WTC11 (cell line): ENCODE measurements at regions not wholly inside any gene's neighbourhood (a gene's known extent, or its start where the extent isn't known, plus 50 kb on each side); places are given as distances from the start of the nearest gene placed in this dataset.

Experiments used
- ATAC-seq: fragments of 200-7000 bp; cut with Tn5 transposase; 2 replicates; pipeline ENCODE4 v1.10.0; 2021; ENCODE audit warnings: mild to moderate bottlenecking, moderate library complexity
- CTCF ChIA-PET: fragments of 300-600 bp; sonication (Branson Sonifier 250); formaldehyde crosslinking; loops from one replicate; lab custom pipeline; 2021; ENCODE audit warnings: antibody characterized with exemption; lab: Charles Lee
- POLR2A ChIA-PET: fragments of 350-600 bp; sonication (Branson Sonifier 250); formaldehyde crosslinking; loops from one replicate; lab custom pipeline; 2021; ENCODE audit warnings: antibody characterized with exemption; lab: Charles Lee
- DNase-seq: peaks from one replicate; pipeline ENCODE4 v3.0.0; 2021; ENCODE audit warnings: low spot score
- H3K27ac Mint-ChIP-seq: 2 replicates; pipeline ENCODE4 v1.8.0; 2021; ENCODE audit warnings: mixed read lengths
- H3K27me3 Mint-ChIP-seq: 2 replicates; pipeline ENCODE4 v1.8.0; 2021; ENCODE audit warnings: low read depth, mild to moderate bottlenecking, moderate library complexity, mixed read lengths
- H3K36me3 Mint-ChIP-seq: 2 replicates; pipeline ENCODE4 v1.8.0; 2021; ENCODE audit warnings: mixed read lengths
- H3K4me1 Mint-ChIP-seq: 2 replicates; pipeline ENCODE4 v1.8.0; 2022; ENCODE audit warnings: mixed read lengths
- H3K4me3 Mint-ChIP-seq: 2 replicates; pipeline ENCODE4 v1.8.0; 2021; ENCODE audit warnings: mild to moderate bottlenecking, moderate library complexity, mixed read lengths
- H3K9me3 Mint-ChIP-seq: 2 replicates; pipeline ENCODE4 v1.8.0; 2021; ENCODE audit warnings: mixed read lengths
- CREB1 ChIP-seq: sonication (generic); formaldehyde crosslinking; IDR thresholded peaks from 2 replicates; pipeline ENCODE4 v1.8.0; 2023; ENCODE audit warnings: mild to moderate bottlenecking, missing genetic modification reagents
- CTCF ChIP-seq: fragments of 200-600 bp; IDR thresholded peaks from 2 replicates; pipeline ENCODE4 v1.8.0; 2022; ENCODE audit warnings: antibody characterized with exemption
- ELF4 ChIP-seq: sonication (generic); formaldehyde crosslinking; IDR thresholded peaks from 2 replicates; pipeline ENCODE4 v1.8.1; 2022; ENCODE audit warnings: low read depth, mild to moderate bottlenecking, moderate library complexity, missing genetic modification reagents
- EMX1 ChIP-seq: fragments of 250-450 bp; sonication (Bioruptor Pico); IDR thresholded peaks from 2 replicates; pipeline ENCODE4 v1.8.0; 2021; ENCODE audit warnings: mild to moderate bottlenecking
- GRHL2 ChIP-seq: fragments of 250-450 bp; sonication (Bioruptor Pico); IDR thresholded peaks from 2 replicates; pipeline ENCODE4 v1.8.0; 2022; ENCODE audit warnings: mild to moderate bottlenecking, moderate library complexity; ENCODE audit not compliant: insufficient replicate concordance, severe bottlenecking
- IRF2 ChIP-seq: sonication (generic); formaldehyde crosslinking; IDR thresholded peaks from 2 replicates; pipeline ENCODE4 v1.8.0; 2022; ENCODE audit warnings: low read depth, missing genetic modification reagents, borderline replicate concordance
- MYBL2 ChIP-seq: sonication (generic); formaldehyde crosslinking; IDR thresholded peaks from 2 replicates; pipeline ENCODE4 v1.8.1; 2023; ENCODE audit warnings: mild to moderate bottlenecking, moderate library complexity, missing genetic modification reagents
- NR3C1 ChIP-seq: sonication (generic); formaldehyde crosslinking; conservative IDR thresholded peaks from 2 replicates; pipeline ENCODE4 v1.8.1; 2023; ENCODE audit warnings: low read depth, mild to moderate bottlenecking, missing genetic modification reagents
- OVOL2 ChIP-seq: fragments of 250-450 bp; sonication (Bioruptor Pico); IDR thresholded peaks from 2 replicates; pipeline ENCODE4 v1.9.0; 2021; ENCODE audit warnings: mild to moderate bottlenecking, borderline replicate concordance
- SMAD3 ChIP-seq: sonication (generic); formaldehyde crosslinking; IDR thresholded peaks from 2 replicates; pipeline ENCODE4 v1.8.0; 2022; ENCODE audit warnings: missing genetic modification reagents, mild to moderate bottlenecking, borderline replicate concordance
- TCF7 ChIP-seq: sonication (generic); formaldehyde crosslinking; IDR thresholded peaks from 2 replicates; pipeline ENCODE4 v1.8.0; 2022; ENCODE audit warnings: mild to moderate bottlenecking, low read depth, missing genetic modification reagents, moderate library complexity
- TP53 ChIP-seq: sonication (generic); formaldehyde crosslinking; IDR thresholded peaks from 2 replicates; pipeline ENCODE4 v1.8.1; 2023; ENCODE audit warnings: mild to moderate bottlenecking, missing genetic modification reagents
- ZBTB21 ChIP-seq: sonication (generic); formaldehyde crosslinking; IDR thresholded peaks from 2 replicates; pipeline ENCODE4 v1.8.1; 2023; ENCODE audit warnings: mild to moderate bottlenecking, missing genetic modification reagents, borderline replicate concordance
- ZNF281 ChIP-seq: sonication (generic); formaldehyde crosslinking; IDR thresholded peaks from 2 replicates; pipeline ENCODE4 v1.8.0; 2023; ENCODE audit warnings: mild to moderate bottlenecking, missing genetic modification reagents
- ZNF416 ChIP-seq: fragments of 250-450 bp; sonication (Bioruptor Pico); IDR thresholded peaks from 2 replicates; pipeline ENCODE4 v1.9.0; 2021; ENCODE audit warnings: mild to moderate bottlenecking, inconsistent platforms
- TF ChIP-seq, protein P1 (sequence below): sonication (generic); formaldehyde crosslinking; IDR thresholded peaks from 2 replicates; pipeline ENCODE4 v1.8.1; 2022; ENCODE audit warnings: mild to moderate bottlenecking, moderate library complexity, missing genetic modification reagents
- TF ChIP-seq, protein P2 (sequence below): sonication (generic); formaldehyde crosslinking; IDR thresholded peaks from 2 replicates; pipeline ENCODE4 v1.8.1; 2022; ENCODE audit warnings: mild to moderate bottlenecking, missing genetic modification reagents, moderate library complexity, borderline replicate concordance
- TF ChIP-seq, protein P3 (sequence below): sonication (generic); formaldehyde crosslinking; IDR thresholded peaks from 2 replicates; pipeline ENCODE4 v1.8.0; 2022; ENCODE audit warnings: mild to moderate bottlenecking, missing genetic modification reagents

DNA sequence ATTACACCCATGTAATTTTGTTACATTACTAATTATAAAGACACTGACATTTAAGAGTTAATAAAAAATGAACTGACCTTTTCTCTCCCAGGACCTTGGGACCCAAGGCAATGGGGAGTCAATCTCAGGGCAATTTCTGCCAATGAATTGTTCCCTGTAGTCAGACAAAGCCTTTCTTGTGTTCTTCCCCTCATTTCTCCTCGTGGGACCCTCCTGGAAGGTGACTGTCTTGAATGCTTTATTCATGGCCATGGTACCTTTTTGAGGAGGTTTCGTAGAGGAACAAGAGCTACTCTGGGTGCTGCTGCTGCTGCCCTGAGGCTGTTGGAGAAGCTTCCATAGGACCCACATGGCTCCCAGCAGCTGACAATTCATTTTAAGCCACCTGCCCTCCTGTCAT is 190.3 kb downstream of the SNX18 start:
- DNase-seq (no peak), ATAC-seq (no peak)
- H3K4me1 Mint-ChIP-seq, result peaks cover 10% of the 10 kb centered on the region
- no peak overlapping the region for H3K27ac Mint-ChIP-seq
- peaks cover 14% of the 10 kb centered on the region for H3K9me3 Mint-ChIP-seq
- no peak for TF ChIP-seq OVOL2 (CRISPR knock-in tag)
- no peak for TF ChIP-seq TCF7 (CRISPR knock-in tag)
- TF ChIP-seq IRF2 (CRISPR knock-in tag), result no peak
- no peak for TF ChIP-seq ZNF416 (CRISPR knock-in tag)
- TF ChIP-seq SMAD3 (CRISPR knock-in tag), result no peak
- TF ChIP-seq CREB1 (CRISPR knock-in tag), result no peak
- no peak for TF ChIP-seq ELF4 (CRISPR knock-in tag)
- no peak for TF ChIP-seq TP53 (CRISPR knock-in tag)
- TF ChIP-seq GRHL2 (CRISPR knock-in tag), result no peak
- no peak for TF ChIP-seq NR3C1 (CRISPR knock-in tag)
- TF ChIP-seq, all 79 proteins: peak for 0
- CTCF ChIA-PET, result no interaction called here
- H3K27me3 Mint-ChIP-seq, result no peaks in the 10 kb centered on the region; the same call in 1 of the 2 replicates
- POLR2A ChIA-PET, result no interaction called here
- no peaks in the 10 kb centered on the region for H3K36me3 Mint-ChIP-seq
- no peak overlapping the region for H3K4me3 Mint-ChIP-seq

DNA sequence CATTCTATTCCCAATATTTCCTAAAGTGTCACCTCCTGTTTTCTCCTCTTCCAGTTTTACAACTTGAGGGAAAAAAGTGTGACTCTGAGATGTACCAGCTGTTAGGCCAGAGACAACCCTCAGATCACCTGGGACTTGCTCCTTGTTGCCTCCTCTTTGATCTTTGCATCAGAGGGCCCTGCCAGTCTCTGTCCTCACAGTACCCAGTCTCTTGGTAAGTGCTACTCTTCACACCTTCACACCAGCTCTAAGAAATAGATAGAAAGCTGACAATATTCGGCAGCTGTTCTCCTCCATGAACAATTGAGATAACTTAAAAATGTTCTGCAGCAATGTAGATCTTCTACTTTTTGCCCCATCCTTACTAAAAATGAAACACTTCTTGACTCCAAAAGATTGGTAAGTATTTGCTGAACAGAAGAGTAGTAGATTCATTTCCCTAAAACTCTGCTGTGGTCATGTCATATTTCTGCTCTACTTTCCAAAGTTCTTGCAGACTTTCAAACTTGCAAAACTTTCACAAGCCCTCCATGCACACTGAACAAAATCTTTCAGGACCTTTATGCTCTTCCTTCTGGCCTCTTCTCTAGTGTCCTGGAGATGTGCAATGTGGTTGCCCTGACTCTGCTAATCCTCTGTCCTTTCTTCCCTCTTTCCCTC is 188.6 kb downstream of the SNX18 start:
- no peak overlapping the region for H3K4me3 Mint-ChIP-seq
- no peak for DNase-seq
- no peaks in the 10 kb centered on the region for H3K36me3 Mint-ChIP-seq
- TF ChIP-seq, protein P1, sequence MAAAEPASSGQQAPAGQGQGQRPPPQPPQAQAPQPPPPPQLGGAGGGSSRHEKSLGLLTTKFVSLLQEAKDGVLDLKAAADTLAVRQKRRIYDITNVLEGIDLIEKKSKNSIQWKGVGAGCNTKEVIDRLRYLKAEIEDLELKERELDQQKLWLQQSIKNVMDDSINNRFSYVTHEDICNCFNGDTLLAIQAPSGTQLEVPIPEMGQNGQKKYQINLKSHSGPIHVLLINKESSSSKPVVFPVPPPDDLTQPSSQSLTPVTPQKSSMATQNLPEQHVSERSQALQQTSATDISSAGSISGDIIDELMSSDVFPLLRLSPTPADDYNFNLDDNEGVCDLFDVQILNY, result no peak
- TF ChIP-seq, protein P2, sequence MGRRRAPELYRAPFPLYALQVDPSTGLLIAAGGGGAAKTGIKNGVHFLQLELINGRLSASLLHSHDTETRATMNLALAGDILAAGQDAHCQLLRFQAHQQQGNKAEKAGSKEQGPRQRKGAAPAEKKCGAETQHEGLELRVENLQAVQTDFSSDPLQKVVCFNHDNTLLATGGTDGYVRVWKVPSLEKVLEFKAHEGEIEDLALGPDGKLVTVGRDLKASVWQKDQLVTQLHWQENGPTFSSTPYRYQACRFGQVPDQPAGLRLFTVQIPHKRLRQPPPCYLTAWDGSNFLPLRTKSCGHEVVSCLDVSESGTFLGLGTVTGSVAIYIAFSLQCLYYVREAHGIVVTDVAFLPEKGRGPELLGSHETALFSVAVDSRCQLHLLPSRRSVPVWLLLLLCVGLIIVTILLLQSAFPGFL, result no peak
- TF ChIP-seq, protein P3, sequence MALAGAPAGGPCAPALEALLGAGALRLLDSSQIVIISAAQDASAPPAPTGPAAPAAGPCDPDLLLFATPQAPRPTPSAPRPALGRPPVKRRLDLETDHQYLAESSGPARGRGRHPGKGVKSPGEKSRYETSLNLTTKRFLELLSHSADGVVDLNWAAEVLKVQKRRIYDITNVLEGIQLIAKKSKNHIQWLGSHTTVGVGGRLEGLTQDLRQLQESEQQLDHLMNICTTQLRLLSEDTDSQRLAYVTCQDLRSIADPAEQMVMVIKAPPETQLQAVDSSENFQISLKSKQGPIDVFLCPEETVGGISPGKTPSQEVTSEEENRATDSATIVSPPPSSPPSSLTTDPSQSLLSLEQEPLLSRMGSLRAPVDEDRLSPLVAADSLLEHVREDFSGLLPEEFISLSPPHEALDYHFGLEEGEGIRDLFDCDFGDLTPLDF, result no peak
- TF ChIP-seq ZBTB21 (CRISPR knock-in tag), result no peak
- no peak for TF ChIP-seq MYBL2 (CRISPR knock-in tag)
- TF ChIP-seq TCF7 (CRISPR knock-in tag), result no peak
- no peak for TF ChIP-seq EMX1
- TF ChIP-seq CREB1 (CRISPR knock-in tag), result no peak
- no peak for TF ChIP-seq ZNF281
- TF ChIP-seq CTCF, result no peak
- no peak for TF ChIP-seq OVOL2 (CRISPR knock-in tag)
- no peak for TF ChIP-seq ZNF416 (CRISPR knock-in tag)
- peaks cover 12% of the 10 kb centered on the region for H3K4me1 Mint-ChIP-seq
- no peaks in the 10 kb centered on the region for H3K9me3 Mint-ChIP-seq
- ChIA-PET POLR2A (no interaction called here), CTCF (no interaction called here)
- H3K27me3 Mint-ChIP-seq, result no peaks in the 10 kb centered on the region; the same call in 1 of the 2 replicates
- no peak overlapping the region for H3K27ac Mint-ChIP-seq
- ATAC-seq, result no peak
